GM23338 (cell line): ENCODE measurements at regions not wholly inside any gene's neighbourhood (a gene's known extent, or its start where the extent isn't known, plus 50 kb on each side); places are given as distances from the start of the nearest gene placed in this dataset.

Source experiments
- ATAC-seq: fragments of 200-7000 bp; cut with Tn5 transposase; 3 replicates; pipeline ENCODE4 v1.9.1; 2020
- DNase-seq: peaks from one replicate; pipeline ENCODE4 v3.0.0-alpha.2; 2015; ENCODE audit warnings: low spot score
- H2AFZ ChIP-seq: fragments of 200-600 bp; sonication (generic); 2 replicates; pipeline ENCODE4 v1.8.0; 2016; ENCODE audit warnings: antibody characterized with exemption, mild to moderate bottlenecking, moderate library complexity
- H3F3A ChIP-seq: fragments of 200-600 bp; sonication (generic); replicated peaks from 2 replicates; pipeline ENCODE4 v1.8.0; 2017; ENCODE audit warnings: antibody characterized with exemption, mixed run types, low read depth
- H3K27ac ChIP-seq: fragments of 200-600 bp; sonication (generic); 2 replicates; pipeline ENCODE4 v1.6.1; 2016; ENCODE audit warnings: low read depth
- H3K27me3 ChIP-seq: fragments of 200-600 bp; sonication (generic); 2 replicates; pipeline ENCODE4 v1.8.0; 2016; ENCODE audit warnings: mild to moderate bottlenecking, mixed run types, moderate library complexity; ENCODE audit not compliant: insufficient read depth
- H3K36me3 ChIP-seq: fragments of 200-600 bp; sonication (generic); 2 replicates; pipeline ENCODE4 v1.8.0; 2016; ENCODE audit warnings: mild to moderate bottlenecking; ENCODE audit not compliant: insufficient read depth
- H3K4me1 ChIP-seq: fragments of 200-600 bp; sonication (generic); 2 replicates; pipeline ENCODE4 v1.8.0; 2016; ENCODE audit warnings: mild to moderate bottlenecking, moderate library complexity; ENCODE audit not compliant: insufficient read depth
- H3K4me2 ChIP-seq: fragments of 200-600 bp; sonication (generic); 2 replicates; pipeline ENCODE4 v1.7.1; 2017; ENCODE audit warnings: mixed run types
- H3K4me3 ChIP-seq: fragments of 200-600 bp; sonication (generic); 2 replicates; pipeline ENCODE4 v1.6.1; 2016; ENCODE audit warnings: mixed run types
- H3K79me2 ChIP-seq: fragments of 200-600 bp; sonication (generic); replicated peaks from 2 replicates; pipeline ENCODE4 v1.8.0; 2017; ENCODE audit warnings: mild to moderate bottlenecking; ENCODE audit not compliant: insufficient read depth
- H3K9me2 ChIP-seq: fragments of 200-600 bp; sonication (generic); 2 replicates; pipeline ENCODE4 v1.8.0; 2017; ENCODE audit not compliant: insufficient read depth
- H4K20me1 ChIP-seq: fragments of 200-600 bp; sonication (generic); replicated peaks from 2 replicates; pipeline ENCODE4 v1.8.0; 2017; ENCODE audit warnings: mild to moderate bottlenecking; ENCODE audit not compliant: insufficient read depth
- H3K27ac Mint-ChIP-seq: 2 replicates; pipeline ENCODE4 v1.8.0; 2020; ENCODE audit warnings: inconsistent platforms, mild to moderate bottlenecking, moderate library complexity, mixed read lengths
- H3K27me3 Mint-ChIP-seq: 3 replicates; pipeline ENCODE4 v1.8.0; 2022; ENCODE audit warnings: low read depth, mild to moderate bottlenecking, moderate library complexity, mixed read lengths, inconsistent platforms; ENCODE audit not compliant: insufficient read depth, poor library complexity
- H3K36me3 Mint-ChIP-seq: 3 replicates; pipeline ENCODE4 v1.8.0; 2021; ENCODE audit warnings: low read depth, mild to moderate bottlenecking, inconsistent platforms, moderate library complexity, mixed read lengths
- H3K4me1 Mint-ChIP-seq: 3 replicates; pipeline ENCODE4 v1.8.0; 2020; ENCODE audit warnings: mild to moderate bottlenecking, inconsistent platforms, mixed read lengths
- H3K4me3 Mint-ChIP-seq: 3 replicates; pipeline ENCODE4 v1.8.0; 2021; ENCODE audit warnings: moderate library complexity, mild to moderate bottlenecking, inconsistent platforms, mixed read lengths
- H3K9me3 Mint-ChIP-seq: 3 replicates; pipeline ENCODE4 v1.8.0; 2020; ENCODE audit warnings: moderate library complexity, mild to moderate bottlenecking, inconsistent platforms, mixed read lengths
- CREB1 ChIP-seq: fragments of 250-450 bp; sonication (Bioruptor Pico); IDR thresholded peaks from 2 replicates; pipeline ENCODE4 v1.5.0; 2020; ENCODE audit warnings: low read depth, mild to moderate bottlenecking, moderate library complexity
- CTCF ChIP-seq, 2 experiments: fragments of 200-600 bp in 1 of 2; sonication (generic) in 1 of 2; conservative IDR thresholded peaks; 2 replicates each; pipeline versions ENCODE4 v1.5.1 to v1.6.1; 2016 to 2017; ENCODE audit warnings: antibody characterized with exemption in 2 of 2, low read depth in 2 of 2, mild to moderate bottlenecking in 2 of 2, moderate library complexity in 1 of 2
- EZH2phosphoT487 ChIP-seq: fragments of 200-600 bp; sonication (generic); IDR thresholded peaks from one replicate; pipeline ENCODE4 v1.8.1; 2018; ENCODE audit warnings: antibody characterized with exemption; ENCODE audit not compliant: unreplicated experiment
- JUNB ChIP-seq: IDR thresholded peaks from one replicate; pipeline ENCODE4 v1.6.1; 2016; ENCODE audit warnings: antibody characterized with exemption; ENCODE audit not compliant: unreplicated experiment
- NANOG ChIP-seq: IDR thresholded peaks from 2 replicates; pipeline ENCODE4 v1.6.1; 2016; ENCODE audit warnings: antibody characterized with exemption, borderline replicate concordance
- POLR2AphosphoS5 ChIP-seq: IDR thresholded peaks from 2 replicates; pipeline ENCODE4 v1.6.1; 2016; ENCODE audit warnings: antibody characterized with exemption, low read depth
- STAT1 ChIP-seq: IDR thresholded peaks from one replicate; pipeline ENCODE4 v1.6.1; 2016; ENCODE audit warnings: antibody characterized with exemption; ENCODE audit not compliant: unreplicated experiment
- ZNF114 ChIP-seq: fragments of 250-450 bp; sonication (Bioruptor Pico); IDR thresholded peaks from 2 replicates; pipeline ENCODE4 v1.5.0; 2020; ENCODE audit warnings: mild to moderate bottlenecking, moderate library complexity
- TF ChIP-seq, protein P1 (sequence below): IDR thresholded peaks from one replicate; pipeline ENCODE4 v1.6.1; 2018; ENCODE audit warnings: antibody characterized with exemption; ENCODE audit not compliant: unreplicated experiment
- TF ChIP-seq, protein P2 (sequence below): IDR thresholded peaks from 2 replicates; pipeline ENCODE4 v1.6.1; 2016; ENCODE audit warnings: antibody characterized with exemption

DNA sequence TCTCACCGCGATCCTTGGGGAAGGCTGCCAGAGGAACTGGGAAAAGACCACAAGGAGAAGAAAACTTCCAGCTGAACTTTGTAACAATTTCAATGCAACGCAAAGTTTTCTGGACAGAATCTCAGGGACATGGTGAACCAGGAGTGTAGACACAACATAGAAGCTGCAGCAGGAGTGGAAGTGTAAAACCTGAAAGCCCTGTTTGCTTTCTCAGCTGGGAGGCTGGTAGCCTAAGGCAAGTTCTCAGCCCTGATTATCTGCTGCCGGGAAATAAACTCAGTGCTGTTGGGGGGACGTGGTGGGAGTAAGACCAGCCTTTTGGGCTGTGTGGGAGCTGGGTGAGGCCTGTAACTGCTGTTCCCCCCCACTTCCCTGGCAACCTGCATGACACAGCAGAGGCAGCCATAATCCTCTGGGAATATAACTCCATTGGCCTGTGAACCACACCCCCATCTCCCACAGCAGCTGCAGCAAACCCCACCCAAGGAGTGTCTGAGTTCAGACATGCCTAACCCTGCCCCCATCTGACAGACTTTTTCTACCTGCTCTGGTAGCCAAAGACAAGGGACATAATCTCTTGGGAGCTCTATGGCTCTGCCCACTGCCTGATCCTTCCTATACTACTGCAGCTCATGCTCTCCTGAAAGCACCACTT, 106.7 kb downstream of the ZNF621 start:
- Histone ChIP-seq H3F3A (no peaks in the 10 kb centered on the region), H3K27me3 (no peaks in the 10 kb centered on the region), H4K20me1 (no peaks in the 10 kb centered on the region), H3K4me1 (no peaks in the 10 kb centered on the region), H2AFZ (0 out of 2 replicates have a peak overlapping the region, but pooled peaks have one; percentile 28), H3K36me3 (0 out of 2 replicates have a peak, but pooled peaks cover 4% of the 10 kb centered on the region), H3K79me2 (no peaks in the 10 kb centered on the region), H3K27ac (no peak overlapping the region), H3K4me3 (no peak overlapping the region), H3K4me2 (no peak overlapping the region), H3K9me2 (peaks cover 8% of the 10 kb centered on the region)
- TF ChIP-seq CTCF (conservative IDR thresholded peaks at IDR 0.05; ENCODE audit: low read depth in 2 of 2), result no peak
- no peak for TF ChIP-seq NANOG
- TF ChIP-seq, protein P1, sequence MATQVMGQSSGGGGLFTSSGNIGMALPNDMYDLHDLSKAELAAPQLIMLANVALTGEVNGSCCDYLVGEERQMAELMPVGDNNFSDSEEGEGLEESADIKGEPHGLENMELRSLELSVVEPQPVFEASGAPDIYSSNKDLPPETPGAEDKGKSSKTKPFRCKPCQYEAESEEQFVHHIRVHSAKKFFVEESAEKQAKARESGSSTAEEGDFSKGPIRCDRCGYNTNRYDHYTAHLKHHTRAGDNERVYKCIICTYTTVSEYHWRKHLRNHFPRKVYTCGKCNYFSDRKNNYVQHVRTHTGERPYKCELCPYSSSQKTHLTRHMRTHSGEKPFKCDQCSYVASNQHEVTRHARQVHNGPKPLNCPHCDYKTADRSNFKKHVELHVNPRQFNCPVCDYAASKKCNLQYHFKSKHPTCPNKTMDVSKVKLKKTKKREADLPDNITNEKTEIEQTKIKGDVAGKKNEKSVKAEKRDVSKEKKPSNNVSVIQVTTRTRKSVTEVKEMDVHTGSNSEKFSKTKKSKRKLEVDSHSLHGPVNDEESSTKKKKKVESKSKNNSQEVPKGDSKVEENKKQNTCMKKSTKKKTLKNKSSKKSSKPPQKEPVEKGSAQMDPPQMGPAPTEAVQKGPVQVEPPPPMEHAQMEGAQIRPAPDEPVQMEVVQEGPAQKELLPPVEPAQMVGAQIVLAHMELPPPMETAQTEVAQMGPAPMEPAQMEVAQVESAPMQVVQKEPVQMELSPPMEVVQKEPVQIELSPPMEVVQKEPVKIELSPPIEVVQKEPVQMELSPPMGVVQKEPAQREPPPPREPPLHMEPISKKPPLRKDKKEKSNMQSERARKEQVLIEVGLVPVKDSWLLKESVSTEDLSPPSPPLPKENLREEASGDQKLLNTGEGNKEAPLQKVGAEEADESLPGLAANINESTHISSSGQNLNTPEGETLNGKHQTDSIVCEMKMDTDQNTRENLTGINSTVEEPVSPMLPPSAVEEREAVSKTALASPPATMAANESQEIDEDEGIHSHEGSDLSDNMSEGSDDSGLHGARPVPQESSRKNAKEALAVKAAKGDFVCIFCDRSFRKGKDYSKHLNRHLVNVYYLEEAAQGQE, result no peak
- TF ChIP-seq ZNF114, result no peak
- no peak for TF ChIP-seq EZH2phosphoT487
- TF ChIP-seq, protein P2, sequence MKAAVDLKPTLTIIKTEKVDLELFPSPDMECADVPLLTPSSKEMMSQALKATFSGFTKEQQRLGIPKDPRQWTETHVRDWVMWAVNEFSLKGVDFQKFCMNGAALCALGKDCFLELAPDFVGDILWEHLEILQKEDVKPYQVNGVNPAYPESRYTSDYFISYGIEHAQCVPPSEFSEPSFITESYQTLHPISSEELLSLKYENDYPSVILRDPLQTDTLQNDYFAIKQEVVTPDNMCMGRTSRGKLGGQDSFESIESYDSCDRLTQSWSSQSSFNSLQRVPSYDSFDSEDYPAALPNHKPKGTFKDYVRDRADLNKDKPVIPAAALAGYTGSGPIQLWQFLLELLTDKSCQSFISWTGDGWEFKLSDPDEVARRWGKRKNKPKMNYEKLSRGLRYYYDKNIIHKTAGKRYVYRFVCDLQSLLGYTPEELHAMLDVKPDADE, result no peak
- TF ChIP-seq JUNB, result no peak
- ATAC-seq, result no peak
- peaks cover 42% of the 10 kb centered on the region for H3K9me3 Mint-ChIP-seq
- no peak overlapping the region for H3K27ac Mint-ChIP-seq
- peaks cover 26% of the 10 kb centered on the region for H3K36me3 Mint-ChIP-seq
- no peak for DNase-seq
- H3K27me3 Mint-ChIP-seq, result no peaks in the 10 kb centered on the region
- no peaks in the 10 kb centered on the region for H3K4me1 Mint-ChIP-seq
- H3K4me3 Mint-ChIP-seq, result no peak overlapping the region

GRCh38 chr3:40637906-40638305, 113.1 kb downstream of the ZNF621 start:
- 0 out of 2 replicates have a peak, but pooled peaks cover 4% of the 10 kb centered on the region for H3K36me3 ChIP-seq
- ATAC-seq, result no peak
- H3K4me1 Mint-ChIP-seq, result no peaks in the 10 kb centered on the region
- no peak for TF ChIP-seq STAT1
- TF ChIP-seq, protein P1, result no peak
- TF ChIP-seq CREB1 (CRISPR knock-in tag), result no peak
- TF ChIP-seq POLR2AphosphoS5, result no peak

More at GRCh38 chr3:40637906-40638305, 113.1 kb downstream of the ZNF621 start:
- Mint-ChIP-seq H3K4me3 (no peak overlapping the region), H3K27ac (no peak overlapping the region), H3K36me3 (no peaks in the 10 kb centered on the region), H3K9me3 (peaks cover 2% of the 10 kb centered on the region; the same call in 2 of the 3 replicates), H3K27me3 (no peaks in the 10 kb centered on the region)
- no peak for DNase-seq
- Histone ChIP-seq H3K4me1 (no peaks in the 10 kb centered on the region), H4K20me1 (no peaks in the 10 kb centered on the region), H3K27ac (no peak overlapping the region), H3K79me2 (no peaks in the 10 kb centered on the region), H3K9me2 (peaks cover 24% of the 10 kb centered on the region), H3K27me3 (no peaks in the 10 kb centered on the region), H2AFZ (no peak overlapping the region), H3K4me3 (no peak overlapping the region), H3K4me2 (no peak overlapping the region), H3F3A (no peaks in the 10 kb centered on the region)
